Thyroid gland (tissue), 4 donors: ENCODE measurements at regions not wholly inside any gene's neighbourhood (a gene's known extent, or its start where the extent isn't known, plus 50 kb on each side); places are given as distances from the start of the nearest gene placed in this dataset.

Experiments
- DNase-seq, 2 donors: peaks; one replicate each; pipeline ENCODE4 v3.0.0-alpha.2; 2019
- H3K27ac ChIP-seq, 3 donors: fragments of 200-600 bp; sonication (generic); 1 replicate in 2 of 3; 2 replicates in 1 of 3; pipeline ENCODE4 v1.5.1; 2016 to 2019; ENCODE audit warnings: mild to moderate bottlenecking in 1 of 3, moderate library complexity in 1 of 3
- H3K27me3 ChIP-seq: fragments of 200-600 bp; sonication (generic); one replicate; pipeline ENCODE4 v1.5.1; 2019
- H3K36me3 ChIP-seq, 2 donors: fragments of 200-600 bp; sonication (generic); one replicate each; pipeline ENCODE4 v1.5.1; 2016 to 2019
- H3K4me1 ChIP-seq, 2 donors: fragments of 200-600 bp; sonication (generic); one replicate each; pipeline ENCODE4 v1.5.1; 2017 to 2019
- H3K4me3 ChIP-seq, 3 donors: fragments of 200-600 bp; sonication (generic); replicated peaks in 1 of 3; 1 replicate in 2 of 3; 2 replicates in 1 of 3; pipeline ENCODE4 v1.5.1; 2016; ENCODE audit warnings: mild to moderate bottlenecking in 1 of 3
- H3K9me3 ChIP-seq: fragments of 200-600 bp; sonication (generic); one replicate; pipeline ENCODE4 v1.5.1; 2017
- CTCF ChIP-seq, 6 experiments: fragments of 200-600 bp in 3 of 6; fragments of 450-650 bp in 3 of 6; sonication (generic) in 3 of 6; IDR thresholded peaks; one replicate each; pipeline ENCODE4 v1.5.1; 2016 to 2019; ENCODE audit warnings: antibody characterized with exemption in 6 of 6, mild to moderate bottlenecking in 2 of 6, inconsistent platforms in 1 of 6, moderate library complexity in 1 of 6
- POLR2A ChIP-seq, 2 donors: fragments of 450-650 bp; IDR thresholded peaks; one replicate each; pipeline ENCODE4 v1.6.1; 2017; ENCODE audit warnings: antibody characterized with exemption in 2 of 2, mild to moderate bottlenecking in 2 of 2, moderate library complexity in 1 of 2
- WGBS, 2 donors: methylation state at CpG; one replicate each; pipeline ENCODE4 v1.1.5; 2017; 5-methylcytosine and 5-hydroxymethylcytosine counted together
- intact Hi-C: fragments of 100-400 bp; cut with DNase I; formaldehyde crosslinking; loops from one replicate; pipeline ENCODE4 v1.15.1; 2023

GRCh38 chr5:58073243-58073642 is 386.6 kb downstream of the PLK2 start:
- Histone ChIP-seq H3K4me1 (no peaks in the 10 kb centered on the region), H3K36me3 (no peaks in the 10 kb centered on the region), H3K27ac (no peak overlapping the region), H3K4me3 (no peak overlapping the region), H3K27me3 (no peaks in the 10 kb centered on the region), H3K9me3 (no peaks in the 10 kb centered on the region)
- WGBS, 2 donors, result 80 to 81% methylated on average over 2 of the region's 2 CpGs
- intact Hi-C loops, result no loop called here
- DNase-seq, result no peak
- no peak for TF ChIP-seq POLR2A (IDR thresholded peaks at IDR 0.05)
- TF ChIP-seq CTCF (IDR thresholded peaks at IDR 0.05), result no peak

GRCh38 chr5:58072300-58072965 is 387.5 kb downstream of the PLK2 start:
- Histone ChIP-seq H3K36me3 (no peaks in the 10 kb centered on the region), H3K27ac (peak overlapping the region in 1 of 3 donors; percentile 28), H3K4me3 (no peak overlapping the region), H3K9me3 (no peaks in the 10 kb centered on the region), H3K4me1 (no peaks in the 10 kb centered on the region), H3K27me3 (no peaks in the 10 kb centered on the region)
- TF ChIP-seq CTCF (IDR thresholded peaks at IDR 0.05) (no peak), POLR2A (IDR thresholded peaks at IDR 0.05) (no peak)
- intact Hi-C loops, result no loop called here
- 57 to 59% methylated on average over 6 of the region's 6 CpGs for WGBS, 2 donors
- DNase-seq, result no peak

GRCh38 chr5:58071566-58071965 is 388.3 kb downstream of the PLK2 start:
- H3K4me3 ChIP-seq, result no peak overlapping the region
- no peaks in the 10 kb centered on the region for H3K4me1 ChIP-seq
- 75 to 77% methylated on average over 4 of the region's 4 CpGs for WGBS, 2 donors
- H3K36me3 ChIP-seq, result no peaks in the 10 kb centered on the region
- H3K27me3 ChIP-seq, result no peaks in the 10 kb centered on the region
- intact Hi-C loops, result no loop called here
- TF ChIP-seq CTCF (IDR thresholded peaks at IDR 0.05) (no peak), POLR2A (IDR thresholded peaks at IDR 0.05) (no peak)
- no peaks in the 10 kb centered on the region for H3K9me3 ChIP-seq
- peak overlapping the region in 1 of 3 donors; percentile 10 for H3K27ac ChIP-seq
- no peak for DNase-seq

- WGBS, 2 donors, result 82 to 89% methylated on average over 4 of the region's 4 CpGs
These were observed 390.0 kb downstream of the PLK2 start for GRCh38 chr5:58069846-58070245.

More at GRCh38 chr5:58069846-58070245, 390.0 kb downstream of the PLK2 start:
- no peaks in the 10 kb centered on the region for H3K36me3 ChIP-seq
- no peaks in the 10 kb centered on the region for H3K27me3 ChIP-seq
- no peaks in the 10 kb centered on the region for H3K9me3 ChIP-seq
- no peak overlapping the region for H3K27ac ChIP-seq
- TF ChIP-seq POLR2A (IDR thresholded peaks at IDR 0.05) (no peak), CTCF (IDR thresholded peaks at IDR 0.05) (no peak)
- no peak overlapping the region for H3K4me3 ChIP-seq
- no peaks in the 10 kb centered on the region for H3K4me1 ChIP-seq
- no peak for DNase-seq
- intact Hi-C loops, result no loop called here
